Parathyroid adenoma (tissue), 2 donors: ENCODE measurements at regions not wholly inside any gene's neighbourhood (a gene's known extent, or its start where the extent isn't known, plus 50 kb on each side); places are given as distances from the start of the nearest gene placed in this dataset.

Source experiments
- H2AFZ ChIP-seq: fragments of 300-600 bp; sonication (generic); one replicate; pipeline ENCODE4 v1.7.0; 2017; ENCODE audit warnings: antibody characterized with exemption, mild to moderate bottlenecking
- H3K27ac ChIP-seq: fragments of 300-600 bp; sonication (generic); one replicate; pipeline ENCODE4 v1.7.0; 2017
- H3K27me3 ChIP-seq: fragments of 300-600 bp; sonication (generic); one replicate; pipeline ENCODE4 v1.7.0; 2017; ENCODE audit warnings: low read length; ENCODE audit not compliant: control insufficient read depth, insufficient read depth
- H3K36me3 ChIP-seq: fragments of 300-600 bp; sonication (generic); one replicate; pipeline ENCODE4 v1.7.0; 2017; ENCODE audit warnings: low read length; ENCODE audit not compliant: control insufficient read depth, insufficient read depth
- H3K4me1 ChIP-seq: fragments of 300-600 bp; sonication (generic); one replicate; pipeline ENCODE4 v1.7.0; 2017; ENCODE audit warnings: control low read depth
- H3K4me2 ChIP-seq: fragments of 300-600 bp; sonication (generic); one replicate; pipeline ENCODE4 v1.7.0; 2017; ENCODE audit warnings: low read length
- H3K4me3 ChIP-seq: fragments of 300-600 bp; sonication (generic); one replicate; pipeline ENCODE4 v1.7.0; 2017; ENCODE audit warnings: low read depth, low read length
- H3K79me2 ChIP-seq: fragments of 300-600 bp; sonication (generic); one replicate; pipeline ENCODE4 v1.7.0; 2017; ENCODE audit warnings: control low read depth
- H3K9ac ChIP-seq: fragments of 300-600 bp; sonication (generic); one replicate; pipeline ENCODE4 v1.7.0; 2017; ENCODE audit warnings: mild to moderate bottlenecking
- H3K9me3 ChIP-seq: fragments of 300-600 bp; sonication (generic); one replicate; pipeline ENCODE4 v1.7.0; 2017; ENCODE audit warnings: low read length; ENCODE audit not compliant: control insufficient read depth
- TF ChIP-seq, protein P1 (sequence below): fragments of 300-600 bp; sonication (generic); IDR thresholded peaks from one replicate; pipeline ENCODE4 v1.7.0; 2017; ENCODE audit warnings: antibody characterized with exemption, mild to moderate bottlenecking
- donor health status: primary hyperparathyroidism.

DNA sequence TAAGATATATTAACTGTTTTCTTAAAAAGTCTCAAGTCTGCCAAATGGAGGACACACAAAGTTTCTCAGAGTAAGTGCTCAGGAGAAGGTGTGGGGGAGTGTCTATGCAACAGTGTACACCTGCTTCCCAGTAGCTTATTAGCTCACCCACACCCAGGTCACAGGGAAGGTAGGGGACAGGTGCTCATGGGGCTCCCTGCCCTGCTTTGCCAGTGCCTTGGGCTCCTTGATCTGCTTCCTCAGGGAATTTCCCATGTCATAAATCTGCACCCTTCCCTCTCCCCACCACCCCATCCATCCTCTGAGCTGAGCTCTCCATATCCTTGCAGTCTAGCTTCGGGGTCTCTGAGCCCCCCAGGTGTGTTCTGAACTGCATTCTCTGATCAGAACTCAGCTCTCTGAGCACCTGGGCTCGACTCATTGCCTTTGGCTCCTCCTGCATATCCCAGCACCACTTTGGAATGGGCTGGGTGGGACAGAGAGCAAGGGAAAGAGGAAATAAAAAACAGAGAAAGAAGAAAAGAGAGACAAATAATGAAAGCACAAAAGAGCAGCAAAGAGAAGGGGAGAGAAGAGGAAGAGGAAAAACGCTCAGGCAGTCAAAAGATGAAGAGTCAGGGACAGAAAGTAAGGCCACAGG is 87.0 kb upstream of the ATP1B1 start:
- no peak overlapping the region for H3K9ac ChIP-seq
- H3K36me3 ChIP-seq = no peaks in the 10 kb centered on the region
- TF ChIP-seq, protein P1, sequence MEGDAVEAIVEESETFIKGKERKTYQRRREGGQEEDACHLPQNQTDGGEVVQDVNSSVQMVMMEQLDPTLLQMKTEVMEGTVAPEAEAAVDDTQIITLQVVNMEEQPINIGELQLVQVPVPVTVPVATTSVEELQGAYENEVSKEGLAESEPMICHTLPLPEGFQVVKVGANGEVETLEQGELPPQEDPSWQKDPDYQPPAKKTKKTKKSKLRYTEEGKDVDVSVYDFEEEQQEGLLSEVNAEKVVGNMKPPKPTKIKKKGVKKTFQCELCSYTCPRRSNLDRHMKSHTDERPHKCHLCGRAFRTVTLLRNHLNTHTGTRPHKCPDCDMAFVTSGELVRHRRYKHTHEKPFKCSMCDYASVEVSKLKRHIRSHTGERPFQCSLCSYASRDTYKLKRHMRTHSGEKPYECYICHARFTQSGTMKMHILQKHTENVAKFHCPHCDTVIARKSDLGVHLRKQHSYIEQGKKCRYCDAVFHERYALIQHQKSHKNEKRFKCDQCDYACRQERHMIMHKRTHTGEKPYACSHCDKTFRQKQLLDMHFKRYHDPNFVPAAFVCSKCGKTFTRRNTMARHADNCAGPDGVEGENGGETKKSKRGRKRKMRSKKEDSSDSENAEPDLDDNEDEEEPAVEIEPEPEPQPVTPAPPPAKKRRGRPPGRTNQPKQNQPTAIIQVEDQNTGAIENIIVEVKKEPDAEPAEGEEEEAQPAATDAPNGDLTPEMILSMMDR = no peak
- no peak overlapping the region for H3K4me3 ChIP-seq
- no peaks in the 10 kb centered on the region for H3K79me2 ChIP-seq
- H3K27ac ChIP-seq = no peak overlapping the region
- H2AFZ ChIP-seq = no peak overlapping the region
- no peaks in the 10 kb centered on the region for H3K9me3 ChIP-seq
- peaks cover 14% of the 10 kb centered on the region for H3K4me1 ChIP-seq
- no peaks in the 10 kb centered on the region for H3K27me3 ChIP-seq
- H3K4me2 ChIP-seq = no peak overlapping the region

DNA sequence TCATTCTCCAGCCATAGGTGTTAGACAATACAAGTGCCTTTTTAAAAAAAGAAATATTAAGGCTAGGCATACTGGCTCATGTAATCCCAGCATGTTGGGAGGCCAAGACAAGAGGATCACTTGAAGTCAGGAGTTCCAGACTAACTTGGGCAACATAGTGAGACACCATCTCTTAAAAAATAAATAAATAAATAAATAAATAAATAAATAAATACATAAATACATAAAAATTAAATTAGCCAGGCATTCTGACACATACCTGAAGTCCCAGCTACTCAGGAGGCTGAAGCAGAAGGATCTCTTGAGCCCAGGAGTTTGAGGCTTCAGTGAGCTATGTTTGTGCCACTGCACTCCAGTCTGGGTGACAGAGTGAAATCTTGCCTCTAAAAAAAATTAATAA is 85.8 kb upstream of the ATP1B1 start:
- Histone ChIP-seq H3K36me3 (no peaks in the 10 kb centered on the region), H3K4me2 (no peak overlapping the region), H3K27ac (no peak overlapping the region), H3K27me3 (no peaks in the 10 kb centered on the region), H3K4me1 (peaks cover 14% of the 10 kb centered on the region), H3K79me2 (no peaks in the 10 kb centered on the region), H3K9me3 (no peaks in the 10 kb centered on the region), H2AFZ (no peak overlapping the region), H3K9ac (no peak overlapping the region), H3K4me3 (no peak overlapping the region)
- TF ChIP-seq, protein P1 = no peak

DNA sequence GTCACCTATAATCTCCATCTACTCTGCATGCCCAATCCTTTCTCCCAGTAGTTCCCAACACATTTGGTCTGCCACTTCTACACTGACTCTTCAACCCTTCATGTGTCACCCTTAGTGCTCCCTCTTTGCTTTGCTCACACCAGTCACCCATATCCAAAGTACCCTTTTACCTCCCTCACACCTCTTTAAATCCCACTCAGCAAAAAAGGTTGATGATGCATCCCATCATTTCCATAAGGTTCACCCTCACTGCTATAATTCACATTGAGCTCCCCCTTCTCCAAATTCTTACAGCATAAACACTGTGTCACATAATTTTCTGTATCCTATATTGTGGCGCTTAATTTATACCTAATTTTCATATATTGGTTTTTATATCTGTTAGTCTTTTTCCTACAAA is 83.8 kb upstream of the ATP1B1 start:
- Histone ChIP-seq H3K9ac (no peak overlapping the region), H3K36me3 (no peaks in the 10 kb centered on the region), H3K27ac (no peak overlapping the region), H3K9me3 (no peaks in the 10 kb centered on the region), H3K27me3 (no peaks in the 10 kb centered on the region), H3K4me1 (peaks cover 8% of the 10 kb centered on the region), H3K4me2 (no peak overlapping the region), H2AFZ (no peak overlapping the region), H3K4me3 (no peak overlapping the region), H3K79me2 (no peaks in the 10 kb centered on the region)
- TF ChIP-seq, protein P1 = no peak

DNA sequence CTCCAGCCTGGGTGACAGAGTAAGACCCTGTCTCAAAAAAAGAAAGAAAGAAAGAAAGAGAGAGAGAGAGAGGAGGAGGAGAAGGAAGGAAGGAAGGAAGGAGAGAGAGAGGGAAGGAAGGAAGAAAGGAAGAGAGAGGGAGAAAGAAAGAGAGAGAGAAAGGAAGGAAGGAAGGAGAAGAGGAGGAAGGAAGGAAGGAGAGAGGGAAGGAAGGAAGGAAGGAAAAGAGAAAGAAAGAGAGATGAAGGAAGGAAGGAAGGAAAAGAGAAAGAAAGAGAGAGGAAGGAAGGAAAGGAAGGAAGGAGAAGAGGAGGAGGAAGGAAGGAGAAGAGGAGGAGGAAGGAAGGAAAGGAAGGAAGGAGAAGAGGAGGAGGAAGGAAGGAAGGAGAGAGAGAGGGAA is 82.2 kb upstream of the ATP1B1 start:
- H3K4me1 ChIP-seq = peaks cover 9% of the 10 kb centered on the region
- TF ChIP-seq, protein P1 = no peak
- no peaks in the 10 kb centered on the region for H3K9me3 ChIP-seq
- H2AFZ ChIP-seq = no peak overlapping the region
- H3K4me3 ChIP-seq = no peak overlapping the region
- no peaks in the 10 kb centered on the region for H3K27me3 ChIP-seq
- no peak overlapping the region for H3K9ac ChIP-seq
- H3K79me2 ChIP-seq = no peaks in the 10 kb centered on the region
- H3K4me2 ChIP-seq = peak overlapping the region; percentile 61
- no peak overlapping the region for H3K27ac ChIP-seq
- no peaks in the 10 kb centered on the region for H3K36me3 ChIP-seq

DNA sequence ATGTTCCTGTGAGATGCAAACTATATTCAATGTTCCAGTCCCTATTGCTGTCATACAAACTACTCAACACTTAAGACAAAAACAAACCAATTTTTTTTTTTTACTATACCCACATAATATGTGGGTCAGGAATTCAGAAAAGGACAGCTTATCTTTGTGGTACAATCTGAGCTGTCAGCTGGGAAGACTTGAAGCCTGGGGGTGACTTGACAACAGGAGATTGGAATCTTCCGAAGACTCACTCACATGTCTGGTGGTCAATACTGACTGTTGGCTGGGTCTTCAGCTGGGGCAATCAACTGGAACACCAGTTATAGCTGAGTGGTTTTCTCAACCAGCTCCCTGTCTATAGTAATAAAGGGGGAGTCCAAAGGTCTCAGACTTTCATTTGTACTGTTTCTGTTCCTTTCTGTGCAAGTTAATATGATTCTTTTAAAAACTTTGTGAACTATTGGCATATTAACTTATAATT is 81.7 kb upstream of the ATP1B1 start:
- H3K79me2 ChIP-seq = no peaks in the 10 kb centered on the region
- peak overlapping the region; percentile 62 for H3K27ac ChIP-seq
- TF ChIP-seq, protein P1 = no peak
- H3K9ac ChIP-seq = no peak overlapping the region
- no peaks in the 10 kb centered on the region for H3K36me3 ChIP-seq
- no peak overlapping the region for H2AFZ ChIP-seq
- H3K9me3 ChIP-seq = no peaks in the 10 kb centered on the region
- no peaks in the 10 kb centered on the region for H3K27me3 ChIP-seq
- no peak overlapping the region for H3K4me3 ChIP-seq
- H3K4me2 ChIP-seq = peak overlapping the region; percentile 61
- peaks cover 11% of the 10 kb centered on the region for H3K4me1 ChIP-seq
